ENCODE measurements at regions not wholly inside any gene's neighbourhood (a gene's known extent, or its start where the extent isn't known, plus 50 kb on each side); places are given as distances from the start of the nearest gene placed in this dataset.

DNA sequence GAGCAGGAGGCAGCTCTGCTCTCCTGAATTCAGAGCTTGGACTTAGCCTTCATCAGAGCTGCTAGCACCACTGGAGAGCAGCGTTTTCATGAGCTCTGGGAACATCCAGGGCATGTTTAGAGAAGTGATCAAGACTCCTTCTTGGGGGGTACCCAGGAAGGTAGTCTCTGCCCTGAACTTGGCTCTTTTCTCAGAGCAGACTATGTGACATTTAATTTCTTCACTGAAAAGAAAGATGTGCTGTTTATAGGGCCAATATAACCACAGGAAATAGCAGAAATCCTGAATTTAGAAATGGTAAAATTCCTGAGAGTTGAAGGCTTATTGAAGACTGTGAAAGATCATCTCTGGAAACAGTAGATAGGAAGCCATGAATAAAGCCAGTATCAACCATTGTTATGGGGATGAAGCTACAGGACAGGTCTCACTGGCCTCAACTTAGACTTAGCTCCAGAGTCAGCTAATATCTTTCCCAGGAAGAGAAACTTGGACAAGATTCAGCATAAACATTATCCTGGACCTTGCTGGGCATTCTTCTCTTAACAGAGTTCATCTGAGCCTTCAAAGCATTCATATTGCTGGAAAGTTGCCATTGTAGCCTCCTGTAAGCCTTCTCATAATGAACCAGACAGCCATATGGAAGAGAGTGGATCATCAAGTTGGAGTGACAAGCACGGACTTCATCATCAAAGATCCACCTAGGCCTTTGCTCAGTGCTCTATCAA lies 386.6 kb upstream of the THBS1 start:
- H3K36me3 ChIP-seq (ENCODE audit: control insufficient read depth, insufficient read depth, low read length), result no peaks in the 10 kb centered on the region
- H3K4me1 ChIP-seq (ENCODE audit: control insufficient read depth, insufficient read depth, low read length), result peaks cover 9% of the 10 kb centered on the region
- no peaks in the 10 kb centered on the region for H3K9me3 ChIP-seq (ENCODE audit: control insufficient read depth, low read length)
- H3K4me3 ChIP-seq (ENCODE audit: low read length), result no peak overlapping the region
- H3K9ac ChIP-seq (ENCODE audit: low read length), result no peak overlapping the region
- H3K27me3 ChIP-seq (ENCODE audit: control insufficient read depth, insufficient read depth, low read length), result no peaks in the 10 kb centered on the region

GRCh38 chr15:39195961-39196486 lies 384.9 kb upstream of the THBS1 start:
- H3K9me3 ChIP-seq (ENCODE audit: control insufficient read depth, low read length), result no peaks in the 10 kb centered on the region
- no peaks in the 10 kb centered on the region for H3K27me3 ChIP-seq (ENCODE audit: control insufficient read depth, insufficient read depth, low read length)
- no peaks in the 10 kb centered on the region for H3K36me3 ChIP-seq (ENCODE audit: control insufficient read depth, insufficient read depth, low read length)
- H3K9ac ChIP-seq (ENCODE audit: low read length), result no peak overlapping the region
- no peak overlapping the region for H3K4me3 ChIP-seq (ENCODE audit: low read length)
- H3K4me1 ChIP-seq (ENCODE audit: control insufficient read depth, insufficient read depth, low read length), result peaks cover 9% of the 10 kb centered on the region

DNA sequence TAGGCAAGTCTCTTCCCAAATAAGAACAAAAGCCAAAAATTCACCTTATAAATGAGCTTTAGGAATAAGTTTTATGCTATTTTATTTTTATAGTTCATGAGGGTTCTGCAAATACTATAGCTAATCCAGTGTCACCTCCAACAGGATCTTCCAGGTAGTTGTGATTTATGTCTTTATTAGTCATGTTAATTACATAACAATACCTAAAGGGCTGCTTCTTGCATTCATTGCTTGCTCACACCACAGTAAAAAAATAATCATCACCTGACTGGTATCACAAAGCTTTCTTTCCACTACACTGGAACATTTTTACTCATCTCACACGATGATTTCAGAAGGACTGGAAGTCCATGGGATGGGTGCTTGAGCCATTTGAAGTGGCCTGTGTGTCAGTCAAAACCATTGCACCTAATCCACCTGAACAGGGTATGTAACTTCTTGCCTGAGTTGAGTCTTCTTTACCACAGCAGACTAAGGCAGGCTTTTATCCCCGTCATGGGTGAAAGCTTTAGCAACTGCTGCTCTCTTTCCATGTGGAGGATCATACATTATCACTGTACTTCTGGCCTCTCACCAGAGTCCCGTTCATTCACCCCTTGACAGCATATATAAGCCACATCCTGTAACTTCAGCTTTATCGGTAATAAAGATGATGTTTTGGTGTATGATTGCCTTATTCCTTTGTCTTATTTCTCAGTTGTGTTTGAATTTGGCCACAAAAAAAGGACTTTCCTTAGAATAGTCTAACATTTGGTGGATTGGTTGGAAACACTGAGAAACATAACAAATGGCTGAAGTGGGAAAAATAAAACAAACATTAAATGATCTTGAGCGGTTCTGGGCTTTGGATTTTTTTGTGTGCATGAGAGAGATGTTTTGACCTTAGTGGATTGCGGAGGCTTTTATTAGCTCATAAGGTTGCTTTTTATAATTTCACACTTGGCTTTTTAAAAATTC lies 382.6 kb upstream of the THBS1 start:
- no peaks in the 10 kb centered on the region for H3K9me3 ChIP-seq (ENCODE audit: control insufficient read depth, low read length)
- H3K4me3 ChIP-seq (ENCODE audit: low read length), result no peak overlapping the region
- H3K9ac ChIP-seq (ENCODE audit: low read length), result no peak overlapping the region
- H3K27me3 ChIP-seq (ENCODE audit: control insufficient read depth, insufficient read depth, low read length), result no peaks in the 10 kb centered on the region
- no peaks in the 10 kb centered on the region for H3K36me3 ChIP-seq (ENCODE audit: control insufficient read depth, insufficient read depth, low read length)
- H3K4me1 ChIP-seq (ENCODE audit: control insufficient read depth, insufficient read depth, low read length), result peaks cover 5% of the 10 kb centered on the region

DNA sequence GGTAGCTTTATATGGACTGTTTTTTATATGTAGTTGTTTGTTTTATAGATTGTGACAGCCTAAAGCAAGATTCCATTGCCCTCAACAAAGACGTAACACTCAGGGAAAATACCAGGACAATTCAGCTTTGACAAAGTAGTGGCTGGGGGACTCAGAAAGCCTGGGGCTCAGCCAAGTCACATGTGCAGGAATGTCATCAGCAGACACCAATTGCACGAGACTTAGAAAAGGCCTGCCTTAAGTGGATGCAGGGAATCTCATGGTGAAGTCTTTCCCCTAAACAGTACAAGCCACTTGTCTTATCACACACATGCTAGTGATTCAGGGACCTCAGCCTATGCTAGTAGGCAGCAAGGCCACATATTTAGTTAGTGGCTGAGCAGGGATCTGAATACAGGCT lies 381.8 kb upstream of the THBS1 start:
- Histone ChIP-seq H3K9me3 (ENCODE audit: control insufficient read depth, low read length) (no peaks in the 10 kb centered on the region), H3K27me3 (ENCODE audit: control insufficient read depth, insufficient read depth, low read length) (no peaks in the 10 kb centered on the region), H3K4me1 (ENCODE audit: control insufficient read depth, insufficient read depth, low read length) (peaks cover 5% of the 10 kb centered on the region), H3K9ac (ENCODE audit: low read length) (no peak overlapping the region), H3K36me3 (ENCODE audit: control insufficient read depth, insufficient read depth, low read length) (no peaks in the 10 kb centered on the region), H3K4me3 (ENCODE audit: low read length) (no peak overlapping the region)

GRCh38 chr15:39200586-39200985 lies 380.3 kb upstream of the THBS1 start:
- Histone ChIP-seq H3K36me3 (ENCODE audit: control insufficient read depth, insufficient read depth, low read length) (no peaks in the 10 kb centered on the region), H3K9me3 (ENCODE audit: control insufficient read depth, low read length) (no peaks in the 10 kb centered on the region), H3K4me3 (ENCODE audit: low read length) (no peak overlapping the region), H3K27me3 (ENCODE audit: control insufficient read depth, insufficient read depth, low read length) (peaks cover 4% of the 10 kb centered on the region), H3K4me1 (ENCODE audit: control insufficient read depth, insufficient read depth, low read length) (peaks cover 5% of the 10 kb centered on the region), H3K9ac (ENCODE audit: low read length) (no peak overlapping the region)

GRCh38 chr15:39202641-39203040 lies 378.2 kb upstream of the THBS1 start:
- H3K4me3 ChIP-seq (ENCODE audit: low read length), result no peak overlapping the region
- H3K36me3 ChIP-seq (ENCODE audit: control insufficient read depth, insufficient read depth, low read length), result no peaks in the 10 kb centered on the region
- H3K4me1 ChIP-seq (ENCODE audit: control insufficient read depth, insufficient read depth, low read length), result no peaks in the 10 kb centered on the region
- H3K27me3 ChIP-seq (ENCODE audit: control insufficient read depth, insufficient read depth, low read length), result peaks cover 6% of the 10 kb centered on the region
- H3K9ac ChIP-seq (ENCODE audit: low read length), result no peak overlapping the region
- no peaks in the 10 kb centered on the region for H3K9me3 ChIP-seq (ENCODE audit: control insufficient read depth, low read length)

DNA sequence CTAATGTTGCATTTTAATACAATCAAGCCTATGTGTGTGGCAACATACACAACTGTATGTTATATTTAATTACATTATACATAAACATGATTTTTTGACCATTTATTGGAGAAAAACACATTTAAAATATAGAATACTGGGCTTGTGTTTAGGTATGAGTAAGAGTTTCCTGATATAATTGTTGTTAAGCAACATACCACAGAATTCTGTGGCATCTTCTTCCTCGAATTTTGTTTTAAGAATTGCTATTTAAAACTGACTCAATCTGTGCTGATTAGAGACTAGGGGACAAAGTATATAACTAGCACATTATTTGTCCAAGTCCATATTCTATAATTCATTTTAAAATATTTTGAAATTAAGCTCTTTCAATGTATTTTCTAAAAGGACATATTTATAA lies 376.8 kb upstream of the THBS1 start:
- Histone ChIP-seq H3K9me3 (ENCODE audit: control insufficient read depth, low read length) (no peaks in the 10 kb centered on the region), H3K36me3 (ENCODE audit: control insufficient read depth, insufficient read depth, low read length) (no peaks in the 10 kb centered on the region), H3K9ac (ENCODE audit: low read length) (no peak overlapping the region), H3K4me3 (ENCODE audit: low read length) (no peak overlapping the region), H3K27me3 (ENCODE audit: control insufficient read depth, insufficient read depth, low read length) (peaks cover 6% of the 10 kb centered on the region), H3K4me1 (ENCODE audit: control insufficient read depth, insufficient read depth, low read length) (peaks cover 11% of the 10 kb centered on the region)

DNA sequence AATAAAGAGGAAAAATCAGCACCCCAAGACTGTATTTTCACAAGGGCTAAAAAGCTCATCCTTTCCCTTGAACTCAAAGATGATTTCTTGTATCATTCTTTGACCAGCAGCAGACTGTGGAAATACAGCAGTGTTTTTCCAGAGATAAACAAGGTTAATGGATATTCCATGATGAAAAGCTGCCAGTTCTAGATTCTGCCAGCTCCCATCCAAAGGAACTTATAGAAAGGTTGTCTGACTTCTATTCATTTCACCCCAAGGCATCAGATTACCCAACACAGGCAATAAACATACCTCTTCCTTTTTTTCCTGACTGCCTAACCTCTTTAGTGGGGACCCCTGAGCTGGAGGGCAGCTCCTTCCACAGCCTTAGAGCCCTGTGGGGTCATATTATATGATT lies 375.8 kb upstream of the THBS1 start:
- Histone ChIP-seq H3K4me1 (ENCODE audit: control insufficient read depth, insufficient read depth, low read length) (peaks cover 12% of the 10 kb centered on the region), H3K36me3 (ENCODE audit: control insufficient read depth, insufficient read depth, low read length) (no peaks in the 10 kb centered on the region)

DNA sequence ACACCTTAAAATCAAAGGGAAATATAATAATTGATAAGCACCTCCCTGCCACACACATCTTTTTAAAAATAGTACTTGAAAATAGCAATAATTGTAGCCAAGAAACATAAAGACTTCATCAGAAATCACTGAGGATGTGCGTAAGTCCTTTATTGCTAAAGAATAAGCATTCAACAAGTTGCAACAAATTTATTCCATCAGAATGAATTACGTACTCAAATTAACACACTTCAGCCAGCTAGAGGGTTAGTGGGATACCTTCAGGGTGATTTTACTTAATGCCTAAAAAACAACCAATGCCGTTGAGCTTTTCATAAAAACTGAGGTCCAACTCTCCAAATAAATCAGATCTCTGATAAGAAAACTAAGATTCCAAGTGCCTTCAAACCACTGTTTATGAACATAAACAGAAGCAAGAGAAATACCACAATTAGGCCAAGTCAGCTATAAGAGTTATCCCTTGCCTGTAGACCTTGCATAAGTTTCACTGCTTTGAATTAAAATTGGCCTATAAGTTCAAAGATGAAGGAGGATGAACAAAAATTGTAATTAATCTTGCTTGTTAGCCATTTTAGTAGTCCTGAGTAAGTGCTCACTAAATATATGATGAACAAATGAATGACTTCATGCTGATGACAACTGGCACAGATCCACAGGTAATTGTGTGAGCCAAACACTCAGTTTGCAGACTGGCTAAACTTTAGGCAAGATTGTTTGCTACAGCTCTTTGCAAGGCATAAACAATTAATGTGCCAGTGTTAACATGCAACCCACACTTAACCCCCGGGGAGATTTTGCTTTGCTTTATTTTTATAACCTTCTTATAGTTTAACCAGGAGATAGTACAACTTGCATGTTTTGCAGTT lies 375.1 kb upstream of the THBS1 start:
- Histone ChIP-seq H3K4me1 (ENCODE audit: control insufficient read depth, insufficient read depth, low read length) (peaks cover 12% of the 10 kb centered on the region), H3K9me3 (ENCODE audit: control insufficient read depth, low read length) (no peaks in the 10 kb centered on the region), H3K4me3 (ENCODE audit: low read length) (no peak overlapping the region), H3K9ac (ENCODE audit: low read length) (no peak overlapping the region), H3K36me3 (ENCODE audit: control insufficient read depth, insufficient read depth, low read length) (no peaks in the 10 kb centered on the region), H3K27me3 (ENCODE audit: control insufficient read depth, insufficient read depth, low read length) (peaks cover 6% of the 10 kb centered on the region)

More for the DNA sequence above, 375.8 kb upstream of the THBS1 start:
- peaks cover 6% of the 10 kb centered on the region for H3K27me3 ChIP-seq (ENCODE audit: control insufficient read depth, insufficient read depth, low read length)
- H3K9me3 ChIP-seq (ENCODE audit: control insufficient read depth, low read length), result no peaks in the 10 kb centered on the region
- no peak overlapping the region for H3K9ac ChIP-seq (ENCODE audit: low read length)
- H3K4me3 ChIP-seq (ENCODE audit: low read length), result no peak overlapping the region

DNA sequence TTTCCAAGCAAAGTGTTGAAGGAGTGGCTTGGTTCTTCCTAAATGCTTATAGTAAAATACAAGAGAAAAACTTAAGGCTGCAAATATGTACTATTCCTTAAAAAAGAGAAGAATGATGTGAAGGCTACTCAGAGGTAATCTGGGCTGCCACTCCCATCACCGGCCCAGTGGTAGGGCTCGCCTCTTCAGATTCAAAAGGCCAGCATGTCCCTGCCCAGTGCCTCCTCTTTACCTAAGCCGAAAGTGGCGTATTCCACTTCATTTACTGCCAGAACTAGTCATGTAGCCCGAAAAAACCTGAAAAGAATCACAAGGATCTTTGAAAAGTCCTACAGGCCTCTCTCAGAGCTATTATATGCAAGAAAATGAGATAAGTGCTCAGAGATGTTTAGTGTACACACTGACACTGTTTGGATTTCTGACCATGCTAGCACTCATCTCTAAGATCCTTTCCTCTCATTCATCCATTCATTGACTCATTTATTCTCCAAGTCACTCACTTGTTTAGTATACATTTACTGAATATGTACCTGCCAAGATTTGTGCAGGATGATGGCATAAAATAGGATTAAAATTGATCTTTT lies 373.3 kb upstream of the THBS1 start:
- Histone ChIP-seq H3K27me3 (ENCODE audit: control insufficient read depth, insufficient read depth, low read length) (peaks cover 6% of the 10 kb centered on the region), H3K9ac (ENCODE audit: low read length) (no peak overlapping the region), H3K4me3 (ENCODE audit: low read length) (no peak overlapping the region), H3K4me1 (ENCODE audit: control insufficient read depth, insufficient read depth, low read length) (peaks cover 15% of the 10 kb centered on the region), H3K36me3 (ENCODE audit: control insufficient read depth, insufficient read depth, low read length) (no peaks in the 10 kb centered on the region), H3K9me3 (ENCODE audit: control insufficient read depth, low read length) (no peaks in the 10 kb centered on the region)

DNA sequence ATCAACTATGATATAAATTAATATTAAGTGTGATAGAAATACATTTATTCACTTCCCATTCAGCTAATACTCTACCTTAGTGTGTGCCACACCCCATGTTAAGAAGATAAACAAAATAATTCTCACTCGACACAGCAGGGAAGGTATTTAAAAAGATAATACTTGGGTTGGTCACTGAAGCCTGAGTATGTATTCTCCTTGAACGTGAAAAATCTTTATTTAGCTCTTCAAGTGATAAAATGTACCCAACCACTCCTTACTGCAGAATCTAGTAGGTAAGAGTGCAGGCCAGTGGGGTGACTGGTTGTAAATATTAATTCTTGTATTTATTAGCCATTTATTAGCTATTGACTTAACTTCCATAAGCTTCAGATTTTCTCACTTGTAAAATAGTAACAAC lies 372.7 kb upstream of the THBS1 start:
- Histone ChIP-seq H3K27me3 (ENCODE audit: control insufficient read depth, insufficient read depth, low read length) (peaks cover 9% of the 10 kb centered on the region), H3K4me3 (ENCODE audit: low read length) (no peak overlapping the region), H3K36me3 (ENCODE audit: control insufficient read depth, insufficient read depth, low read length) (no peaks in the 10 kb centered on the region)

More for the DNA sequence above, 372.7 kb upstream of the THBS1 start:
- no peaks in the 10 kb centered on the region for H3K9me3 ChIP-seq (ENCODE audit: control insufficient read depth, low read length)
- no peak overlapping the region for H3K9ac ChIP-seq (ENCODE audit: low read length)
- peaks cover 15% of the 10 kb centered on the region for H3K4me1 ChIP-seq (ENCODE audit: control insufficient read depth, insufficient read depth, low read length)
